Thyroid gland (tissue), 4 donors: ENCODE measurements at regions not wholly inside any gene's neighbourhood (a gene's known extent, or its start where the extent isn't known, plus 50 kb on each side); places are given as distances from the start of the nearest gene placed in this dataset.

Experiments
- DNase-seq, 2 donors: peaks; one replicate each; pipeline ENCODE4 v3.0.0-alpha.2; 2019
- H3K27ac ChIP-seq, 3 donors: fragments of 200-600 bp; sonication (generic); 1 replicate in 2 of 3; 2 replicates in 1 of 3; pipeline ENCODE4 v1.5.1; 2016 to 2019; ENCODE audit warnings: mild to moderate bottlenecking in 1 of 3, moderate library complexity in 1 of 3
- H3K27me3 ChIP-seq: fragments of 200-600 bp; sonication (generic); one replicate; pipeline ENCODE4 v1.5.1; 2019
- H3K36me3 ChIP-seq, 2 donors: fragments of 200-600 bp; sonication (generic); one replicate each; pipeline ENCODE4 v1.5.1; 2016 to 2019
- H3K4me1 ChIP-seq, 2 donors: fragments of 200-600 bp; sonication (generic); one replicate each; pipeline ENCODE4 v1.5.1; 2017 to 2019
- H3K4me3 ChIP-seq, 3 donors: fragments of 200-600 bp; sonication (generic); replicated peaks in 1 of 3; 1 replicate in 2 of 3; 2 replicates in 1 of 3; pipeline ENCODE4 v1.5.1; 2016; ENCODE audit warnings: mild to moderate bottlenecking in 1 of 3
- H3K9me3 ChIP-seq: fragments of 200-600 bp; sonication (generic); one replicate; pipeline ENCODE4 v1.5.1; 2017
- CTCF ChIP-seq, 6 experiments: fragments of 200-600 bp in 3 of 6; fragments of 450-650 bp in 3 of 6; sonication (generic) in 3 of 6; IDR thresholded peaks; one replicate each; pipeline ENCODE4 v1.5.1; 2016 to 2019; ENCODE audit warnings: antibody characterized with exemption in 6 of 6, mild to moderate bottlenecking in 2 of 6, inconsistent platforms in 1 of 6, moderate library complexity in 1 of 6
- POLR2A ChIP-seq, 2 donors: fragments of 450-650 bp; IDR thresholded peaks; one replicate each; pipeline ENCODE4 v1.6.1; 2017; ENCODE audit warnings: antibody characterized with exemption in 2 of 2, mild to moderate bottlenecking in 2 of 2, moderate library complexity in 1 of 2
- WGBS, 2 donors: methylation state at CpG; one replicate each; pipeline ENCODE4 v1.1.5; 2017; 5-methylcytosine and 5-hydroxymethylcytosine counted together
- intact Hi-C: fragments of 100-400 bp; cut with DNase I; formaldehyde crosslinking; loops from one replicate; pipeline ENCODE4 v1.15.1; 2023

- Histone ChIP-seq H3K9me3 (no peaks in the 10 kb centered on the region), H3K4me1 (no peaks in the 10 kb centered on the region), H3K27me3 (no peaks in the 10 kb centered on the region), H3K27ac (no peak overlapping the region), H3K4me3 (no peak overlapping the region), H3K36me3 (no peaks in the 10 kb centered on the region)
- 83 to 87% methylated on average over 6 of the region's 6 CpGs for WGBS, 2 donors
- DNase-seq, result no peak
- TF ChIP-seq POLR2A (IDR thresholded peaks at IDR 0.05) (no peak), CTCF (IDR thresholded peaks at IDR 0.05) (no peak)
- intact Hi-C loops, result no loop called here
These were observed 438.2 kb downstream of the TSN start for GRCh38 chr2:122193622-122194021.

GRCh38 chr2:122194546-122194945 is 439.1 kb downstream of the TSN start:
- no peaks in the 10 kb centered on the region for H3K4me1 ChIP-seq
- no peak overlapping the region for H3K4me3 ChIP-seq
- no peaks in the 10 kb centered on the region for H3K9me3 ChIP-seq
- no peaks in the 10 kb centered on the region for H3K27me3 ChIP-seq
- WGBS, 2 donors, result 62 to 83% methylated on average over 2 of the region's 2 CpGs
- H3K36me3 ChIP-seq, result no peaks in the 10 kb centered on the region
- H3K27ac ChIP-seq, result no peak overlapping the region
- TF ChIP-seq CTCF (IDR thresholded peaks at IDR 0.05) (no peak), POLR2A (IDR thresholded peaks at IDR 0.05) (no peak)
- intact Hi-C loops, result no loop called here
- no peak for DNase-seq

- no peak for DNase-seq
- intact Hi-C loops, result no loop called here
- Histone ChIP-seq H3K27ac (no peak overlapping the region), H3K27me3 (no peaks in the 10 kb centered on the region), H3K4me3 (no peak overlapping the region), H3K36me3 (no peaks in the 10 kb centered on the region), H3K4me1 (no peaks in the 10 kb centered on the region), H3K9me3 (no peaks in the 10 kb centered on the region)
- no peak for TF ChIP-seq CTCF (IDR thresholded peaks at IDR 0.05)
- TF ChIP-seq POLR2A (IDR thresholded peaks at IDR 0.05), result no peak
- 59 to 67% methylated on average over 3 to 4 of the region's 4 CpGs for WGBS, 2 donors
These were observed 448.1 kb downstream of the TSN start for GRCh38 chr2:122203523-122203922.

GRCh38 chr2:122205641-122206040 is 450.2 kb downstream of the TSN start:
- intact Hi-C loops, result no loop called here
- WGBS, 2 donors, result 54 to 55% methylated on average over 2 of the region's 2 CpGs

GRCh38 chr2:122206101-122206500 is 450.6 kb downstream of the TSN start:
- TF ChIP-seq CTCF (IDR thresholded peaks at IDR 0.05) (no peak), POLR2A (IDR thresholded peaks at IDR 0.05) (no peak)
- no peaks in the 10 kb centered on the region for H3K27me3 ChIP-seq
- intact Hi-C loops, result no loop called here
- H3K27ac ChIP-seq, result no peak overlapping the region
- no peaks in the 10 kb centered on the region for H3K4me1 ChIP-seq
- no peak for DNase-seq
- no peaks in the 10 kb centered on the region for H3K36me3 ChIP-seq
- no peak overlapping the region for H3K4me3 ChIP-seq
- WGBS, 2 donors, result 34 to 47% methylated on average over 3 of the region's 3 CpGs
- H3K9me3 ChIP-seq, result no peaks in the 10 kb centered on the region

More at GRCh38 chr2:122205641-122206040, 450.2 kb downstream of the TSN start:
- no peaks in the 10 kb centered on the region for H3K9me3 ChIP-seq
- H3K27me3 ChIP-seq, result no peaks in the 10 kb centered on the region
- DNase-seq, result no peak
- no peaks in the 10 kb centered on the region for H3K36me3 ChIP-seq
- TF ChIP-seq CTCF (IDR thresholded peaks at IDR 0.05) (no peak), POLR2A (IDR thresholded peaks at IDR 0.05) (no peak)
- no peak overlapping the region for H3K27ac ChIP-seq
- no peaks in the 10 kb centered on the region for H3K4me1 ChIP-seq
- H3K4me3 ChIP-seq, result no peak overlapping the region
